Lower leg skin (tissue), 4 donors: ENCODE measurements at regions not wholly inside any gene's neighbourhood (a gene's known extent, or its start where the extent isn't known, plus 50 kb on each side); places are given as distances from the start of the nearest gene placed in this dataset.

ENCODE experiments used
- DNase-seq, 2 donors: peaks; one replicate each; pipeline ENCODE4 v3.0.0-alpha.2; 2019; ENCODE audit warnings: low spot score in 2 of 2
- H3K4me3 ChIP-seq: fragments of 200-600 bp; sonication (generic); 2 replicates; pipeline ENCODE4 v1.5.1; 2017; ENCODE audit warnings: mild to moderate bottlenecking, low read depth; ENCODE audit not compliant: poor library complexity, severe bottlenecking
- POLR2A ChIP-seq, 2 donors: fragments of 450-650 bp; IDR thresholded peaks; one replicate each; pipeline ENCODE4 v1.6.1; 2016 to 2017; ENCODE audit warnings: antibody characterized with exemption in 2 of 2, mild to moderate bottlenecking in 1 of 2, moderate library complexity in 1 of 2
- WGBS, 2 donors: methylation state at CpG; one replicate each; pipeline ENCODE4 v1.1.5; 2018; 5-methylcytosine and 5-hydroxymethylcytosine counted together
- intact Hi-C: fragments of 100-400 bp; cut with DNase I; formaldehyde crosslinking; loops from one replicate; pipeline ENCODE4 v1.15.0; 2023; ENCODE audit warnings: low total_unique reads
- TF ChIP-seq, protein P1 (sequence below), 3 donors: fragments of 450-650 bp; IDR thresholded peaks; one replicate each; pipeline ENCODE4 v1.5.1; 2016; ENCODE audit warnings: antibody characterized with exemption in 3 of 3, mild to moderate bottlenecking in 3 of 3, moderate library complexity in 2 of 3

GRCh38 chr14:34237677-34238076 is 224.4 kb downstream of the SPTSSA start:
- intact Hi-C loops, result no loop called here
- WGBS, 2 donors, result 94 to 96% methylated on average over 2 of the region's 2 CpGs
- DNase-seq, result no peak
- no peak overlapping the region for H3K4me3 ChIP-seq
- TF ChIP-seq, protein P1, sequence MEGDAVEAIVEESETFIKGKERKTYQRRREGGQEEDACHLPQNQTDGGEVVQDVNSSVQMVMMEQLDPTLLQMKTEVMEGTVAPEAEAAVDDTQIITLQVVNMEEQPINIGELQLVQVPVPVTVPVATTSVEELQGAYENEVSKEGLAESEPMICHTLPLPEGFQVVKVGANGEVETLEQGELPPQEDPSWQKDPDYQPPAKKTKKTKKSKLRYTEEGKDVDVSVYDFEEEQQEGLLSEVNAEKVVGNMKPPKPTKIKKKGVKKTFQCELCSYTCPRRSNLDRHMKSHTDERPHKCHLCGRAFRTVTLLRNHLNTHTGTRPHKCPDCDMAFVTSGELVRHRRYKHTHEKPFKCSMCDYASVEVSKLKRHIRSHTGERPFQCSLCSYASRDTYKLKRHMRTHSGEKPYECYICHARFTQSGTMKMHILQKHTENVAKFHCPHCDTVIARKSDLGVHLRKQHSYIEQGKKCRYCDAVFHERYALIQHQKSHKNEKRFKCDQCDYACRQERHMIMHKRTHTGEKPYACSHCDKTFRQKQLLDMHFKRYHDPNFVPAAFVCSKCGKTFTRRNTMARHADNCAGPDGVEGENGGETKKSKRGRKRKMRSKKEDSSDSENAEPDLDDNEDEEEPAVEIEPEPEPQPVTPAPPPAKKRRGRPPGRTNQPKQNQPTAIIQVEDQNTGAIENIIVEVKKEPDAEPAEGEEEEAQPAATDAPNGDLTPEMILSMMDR (IDR thresholded peaks at IDR 0.05), result no peak
- no peak for TF ChIP-seq POLR2A (IDR thresholded peaks at IDR 0.05)

GRCh38 chr14:34237081-34237480 is 225.0 kb downstream of the SPTSSA start:
- intact Hi-C loops, result no loop called here
- no peak for DNase-seq
- 73 to 76% methylated on average over 1 of the region's 1 CpG for WGBS, 2 donors

DNA sequence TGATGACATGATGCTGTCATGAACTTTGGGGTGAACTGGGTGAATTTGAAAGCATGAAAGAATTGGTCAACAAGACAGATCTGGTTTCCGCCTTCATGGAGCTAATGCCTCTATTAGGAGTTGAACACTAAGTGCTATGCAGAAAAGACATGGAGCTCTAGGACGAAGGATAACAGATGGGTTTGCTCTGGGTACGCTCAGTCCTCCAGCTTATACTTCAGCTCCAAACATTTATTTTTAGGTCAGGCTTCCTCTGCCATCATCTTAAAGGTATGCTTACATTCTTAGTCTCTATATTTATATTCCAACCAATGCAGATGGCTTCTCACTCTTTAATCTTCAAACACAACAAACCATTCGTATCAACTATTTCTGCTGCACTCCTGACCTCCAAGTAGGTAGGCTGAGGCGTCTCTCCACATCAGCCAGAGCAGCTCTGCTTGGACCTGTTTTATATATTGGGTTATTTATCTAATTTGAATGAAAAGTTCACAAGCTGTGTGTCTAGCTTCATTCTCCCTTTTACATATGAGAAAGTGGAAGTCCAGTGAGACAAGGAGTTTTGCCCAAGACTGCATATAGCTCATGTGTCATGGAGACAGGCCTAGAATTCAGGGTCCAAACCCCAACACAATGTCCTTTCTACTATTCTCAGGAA is 226.3 kb downstream of the SPTSSA start:
- intact Hi-C loops, result no loop called here
- 67 to 68% methylated on average over 5 of the region's 5 CpGs for WGBS, 2 donors
- DNase-seq, result no peak
- H3K4me3 ChIP-seq, result no peak overlapping the region
- no peak for TF ChIP-seq POLR2A (IDR thresholded peaks at IDR 0.05)
- TF ChIP-seq, protein P1 (IDR thresholded peaks at IDR 0.05), result no peak

More at GRCh38 chr14:34237081-34237480, 225.0 kb downstream of the SPTSSA start:
- H3K4me3 ChIP-seq, result no peak overlapping the region
- TF ChIP-seq, protein P1 (IDR thresholded peaks at IDR 0.05), result no peak
- no peak for TF ChIP-seq POLR2A (IDR thresholded peaks at IDR 0.05)

- DNase-seq, result no peak
- WGBS, 2 donors, result 74 to 85% methylated on average over 2 of the region's 2 CpGs
- intact Hi-C loops, result no loop called here
- H3K4me3 ChIP-seq, result no peak overlapping the region
- TF ChIP-seq POLR2A (IDR thresholded peaks at IDR 0.05), result no peak
- TF ChIP-seq, protein P1 (IDR thresholded peaks at IDR 0.05), result no peak
Measured at GRCh38 chr14:34234258-34234657, 227.8 kb downstream of the SPTSSA start.

DNA sequence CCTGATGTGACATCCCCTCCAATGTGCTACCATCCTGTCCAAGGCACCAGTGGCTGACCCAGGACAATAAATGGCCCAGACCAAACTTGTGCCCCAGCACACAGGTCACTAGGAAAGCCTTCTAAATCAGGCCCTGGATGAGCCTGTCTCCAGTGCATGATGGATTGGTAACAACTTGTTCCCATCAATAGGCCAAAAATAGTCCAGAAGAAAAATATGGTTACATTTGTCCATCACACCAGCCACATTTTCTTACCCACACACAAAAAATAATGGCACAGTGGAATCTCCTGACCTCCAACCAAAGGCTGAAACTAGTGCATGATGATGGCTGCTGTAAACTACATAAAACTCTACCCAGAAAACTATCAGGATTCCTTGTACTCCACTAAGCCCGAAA is 228.4 kb downstream of the SPTSSA start:
- WGBS, 2 donors, result 93 to 97% methylated on average over 1 of the region's 1 CpG
- DNase-seq, result no peak
- intact Hi-C loops, result no loop called here
- no peak for TF ChIP-seq POLR2A (IDR thresholded peaks at IDR 0.05)
- TF ChIP-seq, protein P1 (IDR thresholded peaks at IDR 0.05), result no peak
- H3K4me3 ChIP-seq, result no peak overlapping the region

DNA sequence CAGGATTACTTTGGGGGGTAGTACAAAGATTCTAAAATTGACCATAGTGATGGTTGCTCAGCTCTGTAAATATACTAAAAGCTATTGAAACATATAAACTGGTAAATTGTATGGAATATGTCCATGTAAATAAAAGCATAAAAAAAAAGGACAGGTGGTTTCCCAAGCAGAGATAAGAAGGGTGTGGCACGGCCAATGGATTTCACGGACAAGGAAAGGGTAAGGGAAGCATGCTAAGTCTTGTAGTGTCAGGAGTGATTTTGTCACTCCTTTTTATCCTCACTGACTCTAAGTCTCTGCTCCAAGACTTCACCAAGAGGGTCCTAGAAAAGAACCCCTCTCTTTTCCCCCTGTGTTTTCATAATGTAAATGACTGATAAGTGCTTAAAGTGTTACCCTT is 229.2 kb downstream of the SPTSSA start:
- no peak for DNase-seq
- WGBS, 2 donors, result 46 to 60% methylated on average over 2 of the region's 2 CpGs
- H3K4me3 ChIP-seq, result no peak overlapping the region
- TF ChIP-seq, protein P1 (IDR thresholded peaks at IDR 0.05), result no peak
- no peak for TF ChIP-seq POLR2A (IDR thresholded peaks at IDR 0.05)
- intact Hi-C loops, result no loop called here
